ENCODE measurements at regions not wholly inside any gene's neighbourhood (a gene's known extent, or its start where the extent isn't known, plus 50 kb on each side); places are given as distances from the start of the nearest gene placed in this dataset.

GRCh38 chr11:26040339-26040738 is 291.6 kb upstream of the ANO3 start:
- Histone ChIP-seq H3K4me2 (ENCODE audit: low read length) (no peak overlapping the region), H4K20me1 (ENCODE audit: insufficient read depth) (no peaks in the 10 kb centered on the region), H3K36me3 (ENCODE audit: control insufficient read depth in 1 of 2, insufficient read depth in 2 of 2, low read length in 2 of 2) (no peaks in the 10 kb centered on the region), H3K79me2 (ENCODE audit: insufficient read depth, low read length) (no peaks in the 10 kb centered on the region), H3K4me3 (replicated peaks in 1 of 2; ENCODE audit: low read depth in 1 of 2, low read length in 2 of 2) (no peak overlapping the region), H3K9me3 (ENCODE audit: control insufficient read depth in 1 of 2, insufficient read depth in 1 of 2, low read depth in 1 of 2, low read length in 2 of 2) (peaks cover 0 to 19% of the 10 kb centered on the region in 2 experiments; a peak in 2 of 4 replicates), H3K27ac (ENCODE audit: low read depth, low read length) (no peak overlapping the region), H3K27me3 (ENCODE audit: insufficient read depth, low read length) (no peaks in the 10 kb centered on the region), H3K9ac (ENCODE audit: low read length) (no peak overlapping the region), H2AFZ (ENCODE audit: low read depth, low read length, poor library complexity, severe bottlenecking) (no peak overlapping the region), H3K9me2 (ENCODE audit: insufficient read depth) (no peaks in the 10 kb centered on the region), H3K4me1 (ENCODE audit: control insufficient read depth in 1 of 2, insufficient read depth in 2 of 2, low read length in 2 of 2) (no peaks in the 10 kb centered on the region)
- ChIA-PET POLR2A (no interaction called here), RAD21 (ENCODE audit: low non-redundant PET in 1 of 2, low total read pairs in 2 of 2, uncharacterized antibody in 2 of 2, unreplicated experiment in 2 of 2) (no interaction called here), CTCF (no interaction called here)
- no peak for TF ChIP-seq EGR1 (IDR thresholded peaks at IDR 0.05; ENCODE audit: low read depth)
- no peak for TF ChIP-seq POLR2AphosphoS5 (IDR thresholded peaks at IDR 0.05; ENCODE audit: low read depth, low read length)
- TF ChIP-seq REST (IDR thresholded peaks at IDR 0.05; ENCODE audit: low read depth) = no peak
- TF ChIP-seq JUND (IDR thresholded peaks at IDR 0.05) = no peak
- no peak for TF ChIP-seq POLR2A (IDR thresholded peaks at IDR 0.05; ENCODE audit: borderline replicate concordance, extremely low read depth, insufficient read depth, insufficient read length)
- TF ChIP-seq RAD21 (IDR thresholded peaks at IDR 0.05; ENCODE audit: low read depth) = no peak
- TF ChIP-seq ZNF274 (IDR thresholded peaks at IDR 0.05; ENCODE audit: low read depth, low read length) = no peak
- TF ChIP-seq YY1 (IDR thresholded peaks at IDR 0.05; ENCODE audit: extremely low read depth, insufficient replicate concordance, low read depth, low read length) = no peak
- TF ChIP-seq EZH2 (IDR thresholded peaks at IDR 0.05) = no peak
- no peak for TF ChIP-seq ZBTB33 (IDR thresholded peaks at IDR 0.05; ENCODE audit: extremely low read depth, insufficient replicate concordance, low read length)
- TF ChIP-seq CBX3 (IDR thresholded peaks at IDR 0.05; ENCODE audit: low read depth) = no peak
- TF ChIP-seq SIN3A (IDR thresholded peaks at IDR 0.05; ENCODE audit: low read depth) = no peak
- TF ChIP-seq SP1 (IDR thresholded peaks at IDR 0.05; ENCODE audit: low read depth) = no peak
- TF ChIP-seq CTCF (IDR thresholded peaks at IDR 0.05 in 2 of 3, conservative IDR thresholded peaks at IDR 0.05 in 1 of 3; ENCODE audit: borderline replicate concordance in 1 of 3, insufficient read depth in 1 of 3, low read depth in 2 of 3, low read length in 2 of 3) = no peak
- TF ChIP-seq TCF7L2 (IDR thresholded peaks at IDR 0.05; ENCODE audit: borderline replicate concordance, extremely low read depth, insufficient read depth, insufficient read length) = no peak
- TF ChIP-seq EZH2phosphoT487 (IDR thresholded peaks at IDR 0.05; ENCODE audit: borderline replicate concordance) = no peak
- TF ChIP-seq FOSL1 (IDR thresholded peaks at IDR 0.05; ENCODE audit: low read depth) = no peak
- no peak for TF ChIP-seq ZFX (IDR thresholded peaks at IDR 0.05)
- intact Hi-C loops (cut with micrococcal nuclease) = no loop called here
- DNase-seq (ENCODE audit: low read depth, low spot score) (no peak), ATAC-seq (no peak)
- no TSS peak for BruUV-seq (replicated peaks)

All from HCT116 (cell line).